Kidney (tissue), 13 donors: ENCODE measurements at regions not wholly inside any gene's neighbourhood (a gene's known extent, or its start where the extent isn't known, plus 50 kb on each side); places are given as distances from the start of the nearest gene placed in this dataset.

ENCODE experiments used
- DNase-seq, 5 donors: peaks; one replicate each; pipeline ENCODE4 v3.0.0-alpha.2; 2013 to 2020
- FAIRE-seq: peaks from 2 replicates; lab custom pipeline; 2012; peaks lifted over from hg19 to GRCh38; lab: Jason Lieb, UNC
- H3K27ac ChIP-seq, 2 donors: one replicate each; pipeline ENCODE4 v1.7.0; 2013; ENCODE audit warnings: low read depth in 2 of 2, low read length in 2 of 2, inconsistent platforms in 1 of 2
- H3K27me3 ChIP-seq: one replicate; pipeline ENCODE4 v1.7.1; 2013; ENCODE audit warnings: low read length, inconsistent platforms; ENCODE audit not compliant: control insufficient read depth, insufficient read depth
- H3K36me3 ChIP-seq, 3 donors: one replicate each; pipeline versions ENCODE4 v1.7.0 to v1.7.1; 2013; ENCODE audit warnings: low read length in 3 of 3, control low read depth in 1 of 3, inconsistent platforms in 1 of 3; ENCODE audit not compliant: insufficient read depth in 3 of 3, control insufficient read depth in 2 of 3
- H3K4me1 ChIP-seq, 3 donors: one replicate each; pipeline versions ENCODE4 v1.7.0 to v1.7.1; 2013; ENCODE audit warnings: low read length in 3 of 3, inconsistent platforms in 1 of 3, low read depth in 1 of 3; ENCODE audit not compliant: control insufficient read depth in 2 of 3, insufficient read depth in 2 of 3
- H3K4me3 ChIP-seq, 3 donors: one replicate each; pipeline versions ENCODE4 v1.7.0 to v1.8.1; 2013; ENCODE audit warnings: low read length in 3 of 3, control low read depth in 1 of 3, inconsistent platforms in 1 of 3
- H3K9ac ChIP-seq, 3 donors: one replicate each; pipeline versions ENCODE4 v1.7.0 to v1.7.1; 2013; ENCODE audit warnings: low read length in 3 of 3, control low read depth in 1 of 3, inconsistent platforms in 1 of 3
- H3K9me3 ChIP-seq, 3 donors: one replicate each; pipeline versions ENCODE4 v1.7.0 to v1.7.1; 2013; ENCODE audit warnings: low read length in 3 of 3, control low read depth in 1 of 3, inconsistent platforms in 1 of 3; ENCODE audit not compliant: control insufficient read depth in 2 of 3, insufficient read depth in 1 of 3
- CTCF ChIP-seq: IDR thresholded peaks from 3 replicates; pipeline ENCODE4 v1.5.1; 2012; ENCODE audit warnings: mild to moderate bottlenecking, moderate library complexity, borderline replicate concordance; ENCODE audit not compliant: insufficient read depth; ENCODE audit errors: extremely low read depth
- intact Hi-C: fragments of 100-400 bp; cut with DNase I; formaldehyde crosslinking; loops from one replicate; pipeline ENCODE4 v1.11.1; 2022
- donor health status: control.
- donor health status: control.
- donor health status: control.
- donor health status: control.
- donor health status: control.
- donor health status: DM: yes; HTN: yes; CAD: no.
- donor health status: Normal renal cell carcinoma (clear cell type).

- Histone ChIP-seq H3K9ac (no peak overlapping the region), H3K27me3 (no peaks in the 10 kb centered on the region), H3K4me1 (no peaks in the 10 kb centered on the region), H3K27ac (no peak overlapping the region), H3K9me3 (no peaks in the 10 kb centered on the region), H3K4me3 (no peak overlapping the region), H3K36me3 (no peaks in the 10 kb centered on the region)
- intact Hi-C loops: no loop called here
- FAIRE-seq (no peak), DNase-seq (no peak)
- TF ChIP-seq CTCF: no peak
Measured at GRCh38 chr14:28607661-28608060, 158.9 kb upstream of the FOXG1 start.

GRCh38 chr14:28608443-28608842 is 158.1 kb upstream of the FOXG1 start:
- no peak for FAIRE-seq
- Histone ChIP-seq H3K27me3 (no peaks in the 10 kb centered on the region), H3K4me1 (no peaks in the 10 kb centered on the region), H3K36me3 (no peaks in the 10 kb centered on the region), H3K9me3 (no peaks in the 10 kb centered on the region), H3K27ac (no peak overlapping the region), H3K9ac (no peak overlapping the region), H3K4me3 (no peak overlapping the region)
- intact Hi-C loops: no loop called here
- no peak for DNase-seq
- TF ChIP-seq CTCF: no peak

- DNase-seq (peak in 4 of 5 donors; percentile 73 to 84 (median 77)), FAIRE-seq (no peak)
- peak; percentile 54 for TF ChIP-seq CTCF
- intact Hi-C loops: no loop called here
- Histone ChIP-seq H3K4me1 (no peaks in the 10 kb centered on the region), H3K36me3 (no peaks in the 10 kb centered on the region), H3K27me3 (no peaks in the 10 kb centered on the region), H3K4me3 (no peak overlapping the region), H3K27ac (no peak overlapping the region), H3K9ac (no peak overlapping the region), H3K9me3 (no peaks in the 10 kb centered on the region)
Measured at GRCh38 chr14:28608851-28609828, 157.4 kb upstream of the FOXG1 start.
